ENCODE measurements at regions not wholly inside any gene's neighbourhood (a gene's known extent, or its start where the extent isn't known, plus 50 kb on each side); places are given as distances from the start of the nearest gene placed in this dataset.
A peak's percentile ranks its signal among the peaks of the same experiment; 100 is the strongest.

DNA sequence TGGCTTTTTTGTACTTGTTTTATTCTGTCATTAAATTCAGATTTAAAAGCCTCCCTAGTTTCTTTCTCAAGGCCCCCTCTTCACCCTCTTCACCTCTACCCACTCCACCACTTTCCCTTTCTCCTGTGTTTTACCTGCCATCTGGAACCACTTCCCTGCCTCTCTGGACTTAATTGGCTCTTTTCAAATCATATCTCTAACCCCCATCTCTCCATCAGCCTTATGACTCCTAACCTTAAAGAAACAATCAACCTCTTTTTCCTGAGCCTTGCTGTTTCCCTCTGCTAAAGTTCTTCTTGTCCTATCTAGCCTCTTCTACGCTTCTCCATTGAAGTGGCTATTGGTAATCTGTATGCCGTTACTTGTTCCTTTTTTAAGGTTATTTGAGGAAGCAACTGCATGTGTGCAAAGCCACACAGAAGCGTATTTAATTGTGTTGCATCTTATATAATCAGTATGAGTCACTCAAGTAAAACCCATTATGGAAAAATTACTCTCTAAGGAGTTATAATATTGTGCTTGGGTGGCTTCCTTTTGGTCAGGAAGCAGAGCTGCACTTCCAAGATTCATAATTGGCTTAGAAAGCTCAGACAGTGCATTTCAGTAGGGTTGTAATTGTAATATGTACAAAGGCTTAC lies 653.6 kb upstream of the ITGA1 start:
- TF ChIP-seq CTCF (IDR thresholded peaks at IDR 0.05; ENCODE audit: low read length) (no peak), EZH2phosphoT487 (IDR thresholded peaks at IDR 0.05; ENCODE audit: low read length) (no peak), EZH2 (optimal IDR thresholded peaks at IDR 0.05; ENCODE audit: low read depth, low read length) (no peak)
- H3K9me2 ChIP-seq (replicated peaks; ENCODE audit: insufficient read depth, low read length), result no peaks in the 10 kb centered on the region
- H2AFZ ChIP-seq (ENCODE audit: low read length), result no peak overlapping the region
- H3K9ac ChIP-seq (ENCODE audit: low read length), result no peak overlapping the region
- no peaks in the 10 kb centered on the region for H3F3A ChIP-seq (ENCODE audit: insufficient read depth, low read length)
- no peaks in the 10 kb centered on the region for H3K36me3 ChIP-seq (replicated peaks; ENCODE audit: insufficient read depth, low read length)
- no peak overlapping the region for H3K27ac ChIP-seq (ENCODE audit: low read length)
- no peak overlapping the region for H3K4me2 ChIP-seq (ENCODE audit: low read depth, low read length)
- no peak overlapping the region for H3K4me3 ChIP-seq (ENCODE audit: low read length)
- no peak for DNase-seq
- no peaks in the 10 kb centered on the region for H4K20me1 ChIP-seq (ENCODE audit: insufficient read depth, low read length)
- H3K4me1 ChIP-seq (ENCODE audit: low read length), result no peaks in the 10 kb centered on the region
- H3K79me2 ChIP-seq (ENCODE audit: low read length), result no peaks in the 10 kb centered on the region
- H3K9me3 ChIP-seq (replicated peaks; ENCODE audit: insufficient read depth, low read length), result no peaks in the 10 kb centered on the region
- H3K27me3 ChIP-seq (replicated peaks; ENCODE audit: insufficient read depth, low read length), result no peaks in the 10 kb centered on the region

- Histone ChIP-seq H3K9me2 (replicated peaks; ENCODE audit: insufficient read depth, low read length) (no peaks in the 10 kb centered on the region), H3K4me1 (ENCODE audit: low read length) (no peaks in the 10 kb centered on the region), H3K9me3 (replicated peaks; ENCODE audit: insufficient read depth, low read length) (no peaks in the 10 kb centered on the region), H3K79me2 (ENCODE audit: low read length) (no peaks in the 10 kb centered on the region), H4K20me1 (ENCODE audit: insufficient read depth, low read length) (no peaks in the 10 kb centered on the region), H3K4me3 (ENCODE audit: low read length) (no peak overlapping the region), H3K4me2 (ENCODE audit: low read depth, low read length) (no peak overlapping the region), H3K36me3 (replicated peaks; ENCODE audit: insufficient read depth, low read length) (no peaks in the 10 kb centered on the region), H3K9ac (ENCODE audit: low read length) (no peak overlapping the region), H3F3A (ENCODE audit: insufficient read depth, low read length) (no peaks in the 10 kb centered on the region), H2AFZ (ENCODE audit: low read length) (no peak overlapping the region), H3K27me3 (replicated peaks; ENCODE audit: insufficient read depth, low read length) (no peaks in the 10 kb centered on the region), H3K27ac (ENCODE audit: low read length) (no peak overlapping the region)
- DNase-seq, result no peak
- TF ChIP-seq CTCF (IDR thresholded peaks at IDR 0.05; ENCODE audit: low read length) (no peak), EZH2 (optimal IDR thresholded peaks at IDR 0.05; ENCODE audit: low read depth, low read length) (no peak), EZH2phosphoT487 (IDR thresholded peaks at IDR 0.05; ENCODE audit: low read length) (no peak)
Measured at GRCh38 chr5:52139888-52140615, 647.7 kb upstream of the ITGA1 start.

GRCh38 chr5:52148679-52149078 lies 639.0 kb upstream of the ITGA1 start:
- Histone ChIP-seq H4K20me1 (ENCODE audit: insufficient read depth, low read length) (no peaks in the 10 kb centered on the region), H3K79me2 (ENCODE audit: low read length) (no peaks in the 10 kb centered on the region), H3F3A (ENCODE audit: insufficient read depth, low read length) (no peaks in the 10 kb centered on the region), H3K36me3 (replicated peaks; ENCODE audit: insufficient read depth, low read length) (no peaks in the 10 kb centered on the region), H3K27me3 (replicated peaks; ENCODE audit: insufficient read depth, low read length) (no peaks in the 10 kb centered on the region), H3K9ac (ENCODE audit: low read length) (no peak overlapping the region), H3K9me3 (replicated peaks; ENCODE audit: insufficient read depth, low read length) (no peaks in the 10 kb centered on the region), H2AFZ (ENCODE audit: low read length) (no peak overlapping the region), H3K27ac (ENCODE audit: low read length) (no peak overlapping the region), H3K4me1 (ENCODE audit: low read length) (no peaks in the 10 kb centered on the region), H3K9me2 (replicated peaks; ENCODE audit: insufficient read depth, low read length) (no peaks in the 10 kb centered on the region), H3K4me2 (ENCODE audit: low read depth, low read length) (no peak overlapping the region), H3K4me3 (ENCODE audit: low read length) (no peak overlapping the region)
- TF ChIP-seq EZH2phosphoT487 (IDR thresholded peaks at IDR 0.05; ENCODE audit: low read length) (no peak), CTCF (IDR thresholded peaks at IDR 0.05; ENCODE audit: low read length) (no peak), EZH2 (optimal IDR thresholded peaks at IDR 0.05; ENCODE audit: low read depth, low read length) (no peak)
- DNase-seq, result peak; percentile 19

Data from MM.1S (cell line).